Mammary epithelial cell (primary cell): ENCODE measurements at regions not wholly inside any gene's neighbourhood (a gene's known extent, or its start where the extent isn't known, plus 50 kb on each side); places are given as distances from the start of the nearest gene placed in this dataset.

ENCODE experiments used
- EZH2 ChIP-seq: IDR thresholded peaks from 2 replicates; pipeline ENCODE4 v1.6.1; 2012; ENCODE audit warnings: low read length, inconsistent platforms, borderline replicate concordance
- TF ChIP-seq, protein P1 (sequence below), 2 donors: IDR thresholded peaks in 1 of 2; conservative IDR thresholded peaks in 1 of 2; 2 replicates each; pipeline ENCODE4 v1.5.1; 2011 to 2012; ENCODE audit warnings: inconsistent platforms in 2 of 2, low read length in 2 of 2, mild to moderate bottlenecking in 2 of 2, control low read depth in 1 of 2, low read depth in 1 of 2; ENCODE audit not compliant: insufficient read depth in 1 of 2; ENCODE audit errors: extremely low read depth in 1 of 2

GRCh38 chr4:141331534-141332358 lies 111.1 kb downstream of the ZNF330 start:
- TF ChIP-seq, protein P1, sequence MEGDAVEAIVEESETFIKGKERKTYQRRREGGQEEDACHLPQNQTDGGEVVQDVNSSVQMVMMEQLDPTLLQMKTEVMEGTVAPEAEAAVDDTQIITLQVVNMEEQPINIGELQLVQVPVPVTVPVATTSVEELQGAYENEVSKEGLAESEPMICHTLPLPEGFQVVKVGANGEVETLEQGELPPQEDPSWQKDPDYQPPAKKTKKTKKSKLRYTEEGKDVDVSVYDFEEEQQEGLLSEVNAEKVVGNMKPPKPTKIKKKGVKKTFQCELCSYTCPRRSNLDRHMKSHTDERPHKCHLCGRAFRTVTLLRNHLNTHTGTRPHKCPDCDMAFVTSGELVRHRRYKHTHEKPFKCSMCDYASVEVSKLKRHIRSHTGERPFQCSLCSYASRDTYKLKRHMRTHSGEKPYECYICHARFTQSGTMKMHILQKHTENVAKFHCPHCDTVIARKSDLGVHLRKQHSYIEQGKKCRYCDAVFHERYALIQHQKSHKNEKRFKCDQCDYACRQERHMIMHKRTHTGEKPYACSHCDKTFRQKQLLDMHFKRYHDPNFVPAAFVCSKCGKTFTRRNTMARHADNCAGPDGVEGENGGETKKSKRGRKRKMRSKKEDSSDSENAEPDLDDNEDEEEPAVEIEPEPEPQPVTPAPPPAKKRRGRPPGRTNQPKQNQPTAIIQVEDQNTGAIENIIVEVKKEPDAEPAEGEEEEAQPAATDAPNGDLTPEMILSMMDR (conservative IDR thresholded peaks at IDR 0.05 in 1 of 2, IDR thresholded peaks at IDR 0.05 in 1 of 2; ENCODE audit: extremely low read depth in 1 of 2, insufficient read depth in 1 of 2, low read depth in 1 of 2, low read length in 2 of 2): no peak
- no peak for TF ChIP-seq EZH2
